T-cell (primary cell): ENCODE measurements at regions not wholly inside any gene's neighbourhood (a gene's known extent, or its start where the extent isn't known, plus 50 kb on each side); places are given as distances from the start of the nearest gene placed in this dataset.

ENCODE experiments used
- ATAC-seq, 4 experiments: fragments of 200-7000 bp in 3 of 4; fragments of 150-1000 bp in 1 of 4; cut with Tn5 transposase; replicated peaks in 1 of 4; 1 replicate in 3 of 4; 2 replicates in 1 of 4; pipeline ENCODE4 v1.10.0; 2021; ENCODE audit warnings: moderate library complexity in 3 of 4, mild to moderate bottlenecking in 2 of 4, moderate number of reproducible peaks in 1 of 4
- CTCF ChIA-PET, 2 donors: fragments of 300-600 bp; sonication (Branson Sonifier 250); formaldehyde crosslinking; loops; one replicate each; lab custom pipeline; 2022; ENCODE audit warnings: antibody characterized with exemption in 2 of 2; lab: Charles Lee
- POLR2A ChIA-PET, 2 donors: fragments of 300-600 bp; sonication (Branson Sonifier 250); formaldehyde crosslinking; loops; one replicate each; lab custom pipeline; 2022; ENCODE audit warnings: antibody characterized with exemption in 2 of 2; lab: Charles Lee
- DNase-seq, 35 experiments: peaks; one replicate each; pipeline versions ENCODE4 v3.0.0 to v3.0.0-alpha.2; 2013 to 2023
- H3K27ac ChIP-seq: one replicate; pipeline ENCODE4 v1.5.1; 2013; ENCODE audit warnings: low read length
- H3K27me3 ChIP-seq, 2 experiments: replicated peaks in 1 of 2; 1 replicate in 1 of 2; 2 replicates in 1 of 2; pipeline versions ENCODE4 v1.6.1 to v1.7.0; 2013; ENCODE audit warnings: low read length in 1 of 2, mixed read lengths in 1 of 2; ENCODE audit not compliant: control insufficient read depth in 2 of 2, insufficient read depth in 2 of 2; ENCODE audit errors: extremely low read depth in 1 of 2
- H3K36me3 ChIP-seq, 2 donors: 1 replicate in 1 of 2; 2 replicates in 1 of 2; pipeline versions ENCODE4 v1.6.1 to v1.7.0; 2013; ENCODE audit warnings: low read length in 1 of 2; ENCODE audit not compliant: control insufficient read depth in 2 of 2, insufficient read depth in 1 of 2; ENCODE audit errors: extremely low read depth in 1 of 2
- H3K4me1 ChIP-seq, 2 experiments: 1 replicate in 1 of 2; 2 replicates in 1 of 2; pipeline versions ENCODE4 v1.6.1 to v1.7.0; 2013; ENCODE audit warnings: low read length in 2 of 2, mixed read lengths in 1 of 2; ENCODE audit not compliant: insufficient read depth in 2 of 2, control insufficient read depth in 1 of 2; ENCODE audit errors: extremely low read depth in 1 of 2
- H3K4me3 ChIP-seq, 2 donors: 1 replicate in 1 of 2; 2 replicates in 1 of 2; pipeline versions ENCODE4 v1.5.1 to v1.7.0; 2013; ENCODE audit warnings: mild to moderate bottlenecking in 2 of 2, low read length in 1 of 2, moderate library complexity in 1 of 2; ENCODE audit not compliant: control insufficient read depth in 1 of 2; ENCODE audit errors: extremely low read depth in 1 of 2
- H3K9me3 ChIP-seq: 2 replicates; pipeline ENCODE4 v1.7.0; 2013
- H3K27ac Mint-ChIP-seq, 2 donors: one replicate each; pipeline ENCODE4 v1.8.0; 2020 to 2021; ENCODE audit warnings: mild to moderate bottlenecking in 2 of 2, mixed read lengths in 2 of 2
- H3K27me3 Mint-ChIP-seq, 2 donors: one replicate each; pipeline ENCODE4 v1.8.0; 2021 to 2022; ENCODE audit warnings: mixed read lengths in 2 of 2
- H3K36me3 Mint-ChIP-seq: one replicate; pipeline ENCODE4 v1.8.0; 2021; ENCODE audit warnings: mixed read lengths
- H3K4me1 Mint-ChIP-seq, 3 donors: one replicate each; pipeline ENCODE4 v1.8.0; 2020 to 2022; ENCODE audit warnings: mixed read lengths in 3 of 3, mild to moderate bottlenecking in 1 of 3
- H3K4me3 Mint-ChIP-seq, 3 donors: one replicate each; pipeline ENCODE4 v1.8.0; 2020 to 2022; ENCODE audit warnings: mild to moderate bottlenecking in 3 of 3, mixed read lengths in 3 of 3, moderate library complexity in 3 of 3
- H3K9me3 Mint-ChIP-seq, 3 donors: one replicate each; pipeline ENCODE4 v1.8.0; 2020 to 2022; ENCODE audit warnings: mixed read lengths in 3 of 3
- WGBS: methylation state at CpG from one replicate; pipeline ENCODE4 v1.1.5; 2013; ENCODE audit warnings: missing lambda C conversion rate; ENCODE audit not compliant: insufficient coverage; 5-methylcytosine and 5-hydroxymethylcytosine counted together

DNA sequence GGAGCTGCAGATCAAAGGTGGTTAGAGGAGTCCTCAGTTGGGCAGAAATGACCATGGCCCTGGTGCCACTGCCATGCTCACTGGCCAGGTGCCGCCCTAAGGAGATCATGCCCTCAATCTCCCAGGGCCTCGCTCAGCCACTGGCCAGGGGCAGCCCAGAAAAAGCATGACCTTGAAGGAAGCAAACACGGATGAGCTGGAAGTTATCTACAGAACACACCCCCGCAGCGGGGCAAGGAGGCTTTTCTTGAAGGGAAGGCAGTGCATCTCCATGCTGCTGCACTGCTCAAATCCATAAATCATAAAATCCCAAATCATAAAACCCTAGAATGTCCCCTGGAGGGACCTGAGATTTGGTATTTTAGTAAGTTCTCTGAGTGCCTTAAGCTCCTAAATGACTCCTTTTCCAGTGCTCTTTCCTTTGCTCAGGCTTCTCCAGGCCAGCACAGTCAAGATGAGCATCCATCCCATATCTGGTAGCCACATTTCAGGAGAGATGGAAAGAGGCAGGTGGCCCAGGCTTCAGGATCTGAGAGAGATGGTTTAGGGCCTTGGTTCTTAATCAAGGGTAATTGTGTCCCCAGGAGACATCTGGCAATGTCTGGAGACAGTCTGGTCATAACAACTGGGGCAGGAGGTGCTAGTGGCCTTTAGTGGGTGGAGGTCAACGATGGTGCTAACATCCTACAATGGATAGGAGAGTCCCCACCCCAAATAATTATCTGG lies 217.3 kb downstream of the RBM19 start:
- ATAC-seq (no peak), DNase-seq (no peak)
- Mint-ChIP-seq H3K9me3 (no peaks in the 10 kb centered on the region), H3K27me3 (peaks cover 21 to 27% of the 10 kb centered on the region in 2 donors), H3K36me3 (no peaks in the 10 kb centered on the region), H3K4me1 (no peaks in the 10 kb centered on the region), H3K4me3 (no peak overlapping the region), H3K27ac (no peak overlapping the region)
- Histone ChIP-seq H3K36me3 (no peaks in the 10 kb centered on the region), H3K27ac (no peak overlapping the region), H3K27me3 (peaks cover 0 to 16% of the 10 kb centered on the region in 2 experiments), H3K9me3 (no peaks in the 10 kb centered on the region), H3K4me3 (no peak overlapping the region), H3K4me1 (no peaks in the 10 kb centered on the region)
- WGBS = 51% methylated on average over 2 of the region's 6 CpGs
- ChIA-PET CTCF (no interaction called here), POLR2A (interaction anchor here in 1 of 2 donors (0.6 kb wide), 1 partner anchor 49 kb away, joined by 3 read pairs; no protein-coding TSS in a partner anchor)

GRCh38 chr12:113747017-113747416 lies 219.1 kb downstream of the RBM19 start:
- Mint-ChIP-seq H3K4me3 (no peak overlapping the region), H3K27ac (no peak overlapping the region), H3K4me1 (no peaks in the 10 kb centered on the region), H3K9me3 (no peaks in the 10 kb centered on the region), H3K27me3 (peaks cover 26% of the 10 kb centered on the region in 2 donors), H3K36me3 (no peaks in the 10 kb centered on the region)
- WGBS = 34% methylated on average over 5 of the region's 5 CpGs
- no peak for DNase-seq
- ChIA-PET POLR2A (no interaction called here), CTCF (no interaction called here)
- H3K9me3 ChIP-seq = no peaks in the 10 kb centered on the region
- H3K4me1 ChIP-seq = no peaks in the 10 kb centered on the region
- ATAC-seq = no peak
- H3K36me3 ChIP-seq = no peaks in the 10 kb centered on the region
- H3K27ac ChIP-seq = no peak overlapping the region
- H3K4me3 ChIP-seq = no peak overlapping the region
- H3K27me3 ChIP-seq = peaks cover 0 to 20% of the 10 kb centered on the region in 2 experiments

DNA sequence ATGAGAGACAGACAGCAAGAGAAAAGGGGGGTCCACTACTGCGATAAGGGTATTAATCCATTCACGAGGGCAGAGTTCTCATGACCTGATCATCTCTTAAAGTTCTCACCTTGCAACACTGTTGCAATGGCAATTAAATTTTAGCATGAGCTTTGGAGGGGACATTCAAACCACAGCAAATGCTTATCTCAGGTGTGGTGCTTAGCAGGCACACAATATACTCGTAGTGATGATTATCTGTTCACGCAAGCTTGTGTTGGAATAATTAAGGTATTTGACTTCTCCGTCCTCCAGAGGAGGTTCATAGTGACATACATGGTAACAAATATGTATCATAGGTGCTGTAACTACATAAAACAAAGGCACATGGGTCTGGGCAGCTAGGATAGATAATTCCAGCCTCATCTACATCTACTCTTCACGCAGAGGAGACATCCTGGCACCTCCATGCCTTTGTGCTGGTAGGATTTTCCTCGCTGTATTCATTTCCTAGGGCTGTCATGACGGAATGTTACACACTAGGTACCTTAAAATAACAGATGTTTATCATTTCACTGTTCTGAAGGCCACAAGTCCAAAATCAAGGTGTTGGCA lies 221.2 kb downstream of the RBM19 start:
- no peaks in the 10 kb centered on the region for H3K9me3 Mint-ChIP-seq
- no peaks in the 10 kb centered on the region for H3K4me1 ChIP-seq
- DNase-seq (no peak), ATAC-seq (no peak)
- peaks cover 41% of the 10 kb centered on the region in 2 donors for H3K27me3 Mint-ChIP-seq
- no peak overlapping the region for H3K27ac Mint-ChIP-seq
- ChIA-PET POLR2A (no interaction called here), CTCF (no interaction called here)
- H3K4me3 Mint-ChIP-seq = no peak overlapping the region
- no peaks in the 10 kb centered on the region for H3K36me3 Mint-ChIP-seq
- no peaks in the 10 kb centered on the region for H3K9me3 ChIP-seq
- H3K4me3 ChIP-seq = no peak overlapping the region
- 83% methylated on average over 2 of the region's 8 CpGs for WGBS
- H3K27me3 ChIP-seq = peaks cover 0 to 20% of the 10 kb centered on the region in 2 experiments
- H3K4me1 Mint-ChIP-seq = no peaks in the 10 kb centered on the region
- no peak overlapping the region for H3K27ac ChIP-seq
- H3K36me3 ChIP-seq = no peaks in the 10 kb centered on the region

DNA sequence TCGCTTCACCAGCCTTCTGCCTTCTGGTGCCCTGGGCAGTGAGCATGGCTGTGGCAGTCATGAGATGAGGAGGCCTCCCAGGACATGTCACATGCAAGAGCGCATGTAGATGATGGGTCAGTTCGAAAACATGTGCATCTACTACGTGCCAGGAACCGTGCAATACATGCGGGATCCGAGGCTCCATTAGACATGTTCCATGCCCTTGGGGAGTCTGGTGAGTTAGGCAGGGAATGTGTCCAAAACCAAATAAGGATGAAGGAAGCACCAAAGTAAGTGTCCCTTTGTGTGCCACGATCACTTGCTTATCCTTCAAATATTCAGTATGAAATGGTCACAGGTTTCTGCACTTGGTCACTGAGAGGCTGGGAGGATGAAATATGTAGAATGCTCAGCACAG lies 223.3 kb downstream of the RBM19 start:
- no peaks in the 10 kb centered on the region for H3K36me3 Mint-ChIP-seq
- H3K9me3 Mint-ChIP-seq = peaks cover 0 to 9% (median 9%) of the 10 kb centered on the region in 3 donors
- Histone ChIP-seq H3K4me1 (no peaks in the 10 kb centered on the region), H3K9me3 (no peaks in the 10 kb centered on the region), H3K27me3 (peaks cover 0 to 14% of the 10 kb centered on the region in 2 experiments), H3K27ac (no peak overlapping the region), H3K36me3 (no peaks in the 10 kb centered on the region), H3K4me3 (no peak overlapping the region)
- no peak for DNase-seq
- 99% methylated on average over 6 of the region's 8 CpGs for WGBS
- ChIA-PET CTCF (no interaction called here), POLR2A (no interaction called here)
- no peak overlapping the region for H3K27ac Mint-ChIP-seq
- H3K4me1 Mint-ChIP-seq = no peaks in the 10 kb centered on the region
- no peak for ATAC-seq
- H3K27me3 Mint-ChIP-seq = peaks cover 40 to 45% of the 10 kb centered on the region in 2 donors
- no peak overlapping the region for H3K4me3 Mint-ChIP-seq

DNA sequence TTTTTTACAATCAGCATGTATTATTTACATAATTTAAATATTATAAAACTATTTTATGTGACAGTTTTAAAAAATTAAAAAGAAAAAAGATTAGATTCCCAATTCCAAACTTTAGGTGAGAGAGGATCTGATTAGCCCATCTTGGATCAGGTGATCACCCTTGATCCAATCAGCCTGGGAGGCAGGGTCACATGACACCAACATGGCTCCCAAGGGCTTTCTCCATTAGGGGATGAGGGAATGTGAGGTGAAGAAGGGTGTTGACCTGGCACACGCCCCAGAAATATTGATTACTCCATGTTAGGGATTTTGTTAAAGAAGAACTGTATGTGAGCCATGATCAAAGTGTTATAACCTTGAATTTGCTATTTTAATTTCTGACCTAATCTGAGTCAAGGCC lies 225.4 kb downstream of the RBM19 start:
- H3K36me3 ChIP-seq = no peaks in the 10 kb centered on the region
- Mint-ChIP-seq H3K27ac (no peak overlapping the region), H3K4me3 (no peak overlapping the region), H3K9me3 (peaks cover 0 to 9% (median 9%) of the 10 kb centered on the region in 3 donors), H3K27me3 (peaks cover 39 to 41% of the 10 kb centered on the region in 2 donors), H3K4me1 (no peaks in the 10 kb centered on the region), H3K36me3 (no peaks in the 10 kb centered on the region)
- H3K27ac ChIP-seq = no peak overlapping the region
- ChIA-PET CTCF (no interaction called here), POLR2A (no interaction called here)
- DNase-seq (no peak), ATAC-seq (no peak)
- no peak overlapping the region for H3K4me3 ChIP-seq
- no peaks in the 10 kb centered on the region for H3K4me1 ChIP-seq
- peaks cover 0 to 20% of the 10 kb centered on the region in 2 experiments for H3K27me3 ChIP-seq
- no peaks in the 10 kb centered on the region for H3K9me3 ChIP-seq
- 50% methylated on average over 1 of the region's 1 CpG for WGBS

DNA sequence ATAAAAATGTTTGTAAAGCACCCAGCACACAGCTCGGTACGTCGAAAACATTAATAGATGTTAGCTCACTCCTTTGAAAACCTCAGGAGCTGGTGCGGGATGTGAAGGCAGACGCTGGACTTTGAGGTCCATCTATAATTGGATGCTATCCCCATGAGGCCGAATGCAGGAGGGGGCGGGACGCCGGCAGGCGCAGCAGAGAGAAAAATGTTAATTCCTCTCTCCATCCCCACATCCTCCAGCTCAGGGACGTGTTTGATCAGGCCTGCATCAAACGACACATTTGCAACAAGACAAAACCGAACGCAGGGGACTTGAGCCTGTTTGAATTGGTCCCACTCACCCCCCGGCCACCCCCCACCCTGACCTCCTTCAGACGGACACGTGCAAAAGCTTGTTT lies 231.0 kb downstream of the RBM19 start:
- WGBS = 27% methylated on average over 16 of the region's 17 CpGs
- Histone ChIP-seq H3K4me1 (no peaks in the 10 kb centered on the region), H3K27me3 (peaks cover 0 to 17% of the 10 kb centered on the region in 2 experiments), H3K27ac (no peak overlapping the region), H3K36me3 (no peaks in the 10 kb centered on the region), H3K4me3 (no peak overlapping the region), H3K9me3 (no peaks in the 10 kb centered on the region)
- DNase-seq (no peak), ATAC-seq (no peak)
- Mint-ChIP-seq H3K4me1 (no peaks in the 10 kb centered on the region), H3K27me3 (peaks cover 12 to 31% of the 10 kb centered on the region in 2 donors), H3K9me3 (peaks cover 0 to 9% (median 9%) of the 10 kb centered on the region in 3 donors), H3K36me3 (no peaks in the 10 kb centered on the region), H3K4me3 (no peak overlapping the region), H3K27ac (no peak overlapping the region)
- CTCF ChIA-PET = no interaction called here
- POLR2A ChIA-PET = interaction anchor here in 1 of 2 donors (0.6 kb wide), 1 partner anchor 224 kb away, joined by 3 read pairs; no protein-coding TSS in a partner anchor
